ENCODE measurements at regions not wholly inside any gene's neighbourhood (a gene's known extent, or its start where the extent isn't known, plus 50 kb on each side); places are given as distances from the start of the nearest gene placed in this dataset.

DNA sequence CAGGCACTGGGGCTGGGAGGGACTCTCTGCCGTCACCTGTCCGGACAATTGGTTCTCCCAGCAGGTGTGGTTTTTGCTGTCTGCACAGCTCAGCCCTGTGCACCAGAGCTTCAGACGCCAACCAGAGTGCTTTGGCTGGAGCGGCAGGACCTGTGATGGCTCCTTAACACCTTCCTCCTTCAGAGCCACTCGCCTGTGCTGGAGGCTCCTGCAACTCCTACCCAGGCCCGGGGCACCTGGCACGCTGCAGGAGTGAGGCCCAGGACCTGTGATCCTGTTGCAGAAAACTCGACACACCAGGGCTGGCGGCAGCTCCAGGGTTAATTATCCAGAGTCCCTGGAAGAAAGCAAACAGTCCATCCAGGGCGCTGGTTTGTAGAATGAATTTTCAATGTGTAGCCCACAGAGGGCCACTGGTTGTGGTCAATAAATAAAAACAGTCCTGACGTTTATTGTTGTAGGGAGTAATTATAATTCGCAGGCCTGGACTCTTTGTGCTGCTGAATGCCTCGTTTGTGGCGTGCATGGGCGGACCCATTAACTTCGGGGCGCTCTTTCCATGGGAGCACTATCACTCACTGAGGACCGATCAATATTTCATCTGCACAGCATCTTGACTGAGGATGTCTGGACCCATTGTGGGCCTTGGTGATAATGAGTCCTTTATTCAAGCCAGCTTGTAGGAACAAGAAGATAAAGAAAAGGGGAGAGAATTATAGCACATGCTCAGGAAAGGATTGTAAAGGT lies 339.7 kb upstream of the IRX4 start:
- no peaks in the 10 kb centered on the region for H3K27me3 ChIP-seq
- no peak for DNase-seq
- no peaks in the 10 kb centered on the region for H3K36me3 ChIP-seq
- H3K4me3 ChIP-seq = no peak overlapping the region
- no peaks in the 10 kb centered on the region for H3K4me1 ChIP-seq (ENCODE audit: insufficient read depth)
- H3K27ac ChIP-seq = no peak overlapping the region
- H3K9me3 ChIP-seq = no peaks in the 10 kb centered on the region
- intact Hi-C loops (cut with DNase I) = no loop called here
- WGBS, 3 donors = 75 to 80% (median 78%) methylated on average over 18 of the region's 18 CpGs
- TF ChIP-seq, protein P1, sequence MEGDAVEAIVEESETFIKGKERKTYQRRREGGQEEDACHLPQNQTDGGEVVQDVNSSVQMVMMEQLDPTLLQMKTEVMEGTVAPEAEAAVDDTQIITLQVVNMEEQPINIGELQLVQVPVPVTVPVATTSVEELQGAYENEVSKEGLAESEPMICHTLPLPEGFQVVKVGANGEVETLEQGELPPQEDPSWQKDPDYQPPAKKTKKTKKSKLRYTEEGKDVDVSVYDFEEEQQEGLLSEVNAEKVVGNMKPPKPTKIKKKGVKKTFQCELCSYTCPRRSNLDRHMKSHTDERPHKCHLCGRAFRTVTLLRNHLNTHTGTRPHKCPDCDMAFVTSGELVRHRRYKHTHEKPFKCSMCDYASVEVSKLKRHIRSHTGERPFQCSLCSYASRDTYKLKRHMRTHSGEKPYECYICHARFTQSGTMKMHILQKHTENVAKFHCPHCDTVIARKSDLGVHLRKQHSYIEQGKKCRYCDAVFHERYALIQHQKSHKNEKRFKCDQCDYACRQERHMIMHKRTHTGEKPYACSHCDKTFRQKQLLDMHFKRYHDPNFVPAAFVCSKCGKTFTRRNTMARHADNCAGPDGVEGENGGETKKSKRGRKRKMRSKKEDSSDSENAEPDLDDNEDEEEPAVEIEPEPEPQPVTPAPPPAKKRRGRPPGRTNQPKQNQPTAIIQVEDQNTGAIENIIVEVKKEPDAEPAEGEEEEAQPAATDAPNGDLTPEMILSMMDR (IDR thresholded peaks at IDR 0.05) = no peak
- TF ChIP-seq EP300 (IDR thresholded peaks at IDR 0.05) (no peak), POLR2A (IDR thresholded peaks at IDR 0.05) (no peak)

- H3K9me3 ChIP-seq = no peaks in the 10 kb centered on the region
- H3K4me1 ChIP-seq (ENCODE audit: insufficient read depth) = no peaks in the 10 kb centered on the region
- H3K4me3 ChIP-seq = no peak overlapping the region
- intact Hi-C loops (cut with DNase I) = no loop called here
- no peak for DNase-seq
- H3K27me3 ChIP-seq = no peaks in the 10 kb centered on the region
- no peaks in the 10 kb centered on the region for H3K36me3 ChIP-seq
- no peak for TF ChIP-seq EP300 (IDR thresholded peaks at IDR 0.05)
- TF ChIP-seq POLR2A (IDR thresholded peaks at IDR 0.05) = no peak
- TF ChIP-seq, protein P1 (IDR thresholded peaks at IDR 0.05) = no peak
- H3K27ac ChIP-seq = no peak overlapping the region
- 78 to 83% (median 82%) methylated on average over 5 of the region's 5 CpGs for WGBS, 3 donors
Measured at GRCh38 chr5:2221450-2221849, 338.7 kb upstream of the IRX4 start.

GRCh38 chr5:2220741-2221140 lies 338.0 kb upstream of the IRX4 start:
- H3K9me3 ChIP-seq = no peaks in the 10 kb centered on the region
- H3K4me3 ChIP-seq = no peak overlapping the region
- no peaks in the 10 kb centered on the region for H3K27me3 ChIP-seq
- TF ChIP-seq, protein P1 (IDR thresholded peaks at IDR 0.05) = no peak
- TF ChIP-seq EP300 (IDR thresholded peaks at IDR 0.05) (no peak), POLR2A (IDR thresholded peaks at IDR 0.05) (no peak)
- intact Hi-C loops (cut with DNase I) = no loop called here
- 84 to 89% (median 86%) methylated on average over 7 of the region's 7 CpGs for WGBS, 3 donors
- no peaks in the 10 kb centered on the region for H3K36me3 ChIP-seq
- no peak overlapping the region for H3K27ac ChIP-seq
- DNase-seq = no peak
- no peaks in the 10 kb centered on the region for H3K4me1 ChIP-seq (ENCODE audit: insufficient read depth)

- no peak for TF ChIP-seq EP300 (IDR thresholded peaks at IDR 0.05)
- TF ChIP-seq, protein P1 (IDR thresholded peaks at IDR 0.05) = no peak
- WGBS, 3 donors = 86 to 91% (median 87%) methylated on average over 3 of the region's 3 CpGs
- no peaks in the 10 kb centered on the region for H3K9me3 ChIP-seq
- no peaks in the 10 kb centered on the region for H3K27me3 ChIP-seq
- H3K27ac ChIP-seq = no peak overlapping the region
- intact Hi-C loops (cut with DNase I) = no loop called here
- no peaks in the 10 kb centered on the region for H3K4me1 ChIP-seq (ENCODE audit: insufficient read depth)
- H3K36me3 ChIP-seq = no peaks in the 10 kb centered on the region
- no peak overlapping the region for H3K4me3 ChIP-seq
- no peak for DNase-seq
Measured at GRCh38 chr5:2219149-2219776, 336.5 kb upstream of the IRX4 start.

All from ovary (tissue), 7 donors.